NCI-H446 (cell line): ENCODE measurements at regions not wholly inside any gene's neighbourhood (a gene's known extent, or its start where the extent isn't known, plus 50 kb on each side); places are given as distances from the start of the nearest gene placed in this dataset.
"Not testable (repeated sequence)": the region's sequence is repeated elsewhere in the genome, so short reads cannot be mapped to it uniquely, and the experiment has no call there.

ENCODE experiments used
- DNase-seq, 2 experiments: peaks; one replicate each; lab custom pipeline; 2025; lab: John Stamatoyannopoulos, UW

- no peak for DNase-seq
These were observed 246.9 kb downstream of the CYLC2 start for GRCh38 chr9:103242025-103242424.

- DNase-seq, result no peak
These were observed 247.4 kb downstream of the CYLC2 start for GRCh38 chr9:103242486-103242885.

GRCh38 chr9:103243553-103243952 is 248.4 kb downstream of the CYLC2 start:
- DNase-seq, result no peak

DNA sequence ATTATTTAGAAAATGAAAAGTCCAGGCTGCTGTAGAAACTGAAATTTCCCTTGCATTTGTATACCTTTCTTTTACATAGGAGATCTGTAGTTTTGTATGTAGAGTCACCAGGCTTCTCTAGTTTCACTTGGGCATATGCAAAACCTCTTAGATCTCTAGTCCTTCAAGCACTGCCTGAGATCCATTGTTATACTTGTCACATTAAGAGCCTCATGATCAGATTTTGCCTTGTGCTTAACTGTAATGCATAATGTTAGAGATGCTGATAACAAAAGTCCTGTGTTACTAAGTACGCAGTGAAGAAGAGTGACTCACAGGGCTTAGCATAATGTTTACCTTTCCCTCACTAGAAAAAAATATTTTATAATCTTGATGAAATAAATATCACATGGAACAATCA is 250.2 kb downstream of the CYLC2 start:
- DNase-seq, result no peak

GRCh38 chr9:103261951-103262350 is 266.8 kb downstream of the CYLC2 start:
- no peak for DNase-seq

DNA sequence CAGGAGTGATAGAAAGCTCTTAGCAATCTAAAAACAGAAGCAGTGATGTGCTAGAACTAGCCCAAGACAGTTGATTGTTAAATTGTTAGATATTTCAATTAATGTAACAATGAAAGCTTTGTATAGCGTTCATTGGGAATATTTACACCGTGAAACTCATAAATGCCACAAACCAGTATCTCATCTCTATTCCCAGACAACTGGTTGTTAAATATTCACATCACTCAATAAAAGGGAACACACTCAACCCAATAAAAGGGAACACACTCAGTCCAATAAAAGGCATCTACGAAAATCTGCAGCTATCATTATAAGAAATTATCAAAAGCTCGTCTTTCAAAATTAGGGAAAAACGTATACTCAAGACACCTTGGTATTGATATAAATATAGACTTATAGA is 270.9 kb downstream of the CYLC2 start:
- DNase-seq, result no peak

DNA sequence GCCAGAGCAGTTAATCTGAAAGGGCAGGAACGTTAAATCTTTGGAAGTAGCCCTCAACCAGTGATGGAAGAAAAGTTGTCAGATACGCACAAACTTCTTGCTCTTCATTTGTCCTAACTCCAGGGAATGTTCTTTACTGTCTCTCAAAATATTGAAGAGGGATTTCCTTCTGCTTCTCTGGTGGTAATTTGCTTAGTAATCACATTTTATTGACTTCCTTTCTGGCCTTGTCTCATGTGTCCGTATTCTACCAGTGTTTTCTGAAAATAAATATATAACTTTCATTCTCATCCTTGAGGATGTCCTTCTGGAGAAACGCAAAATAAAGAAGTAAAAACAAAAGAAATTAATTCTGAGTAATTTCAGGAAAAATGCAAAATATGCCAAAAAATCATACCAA is 282.1 kb downstream of the CYLC2 start:
- DNase-seq, result no peak

DNA sequence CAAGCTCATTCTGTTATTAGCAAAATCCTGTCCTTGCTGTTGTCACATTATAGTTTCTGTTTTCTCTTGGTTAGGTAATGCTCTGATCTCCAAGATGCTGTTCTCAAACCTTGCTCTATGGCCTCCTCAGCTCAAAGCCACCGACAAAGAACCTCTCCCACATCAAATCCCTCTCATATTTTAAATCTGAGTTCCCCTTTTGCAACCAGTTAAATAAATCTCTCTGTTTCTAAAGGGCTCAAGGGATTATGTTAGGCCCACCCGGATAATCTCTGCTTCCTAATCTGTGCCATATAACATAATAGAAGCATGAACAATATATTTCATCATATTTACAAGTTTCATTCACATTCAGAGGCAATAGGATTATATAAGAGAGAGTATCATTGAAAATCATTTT is 286.0 kb downstream of the CYLC2 start:
- no peak for DNase-seq

- no peak for DNase-seq
These were observed 292.2 kb downstream of the CYLC2 start for GRCh38 chr9:103287361-103287760.

GRCh38 chr9:103296189-103296588 is 301.1 kb downstream of the CYLC2 start:
- DNase-seq, result no peak

GRCh38 chr9:103301051-103301450 is 305.9 kb downstream of the CYLC2 start:
- DNase-seq, result no peak

- DNase-seq, result no peak
These were observed 309.7 kb downstream of the CYLC2 start for GRCh38 chr9:103304797-103305196.

- DNase-seq, result no peak
These were observed 324.8 kb downstream of the CYLC2 start for GRCh38 chr9:103319979-103320378.

DNA sequence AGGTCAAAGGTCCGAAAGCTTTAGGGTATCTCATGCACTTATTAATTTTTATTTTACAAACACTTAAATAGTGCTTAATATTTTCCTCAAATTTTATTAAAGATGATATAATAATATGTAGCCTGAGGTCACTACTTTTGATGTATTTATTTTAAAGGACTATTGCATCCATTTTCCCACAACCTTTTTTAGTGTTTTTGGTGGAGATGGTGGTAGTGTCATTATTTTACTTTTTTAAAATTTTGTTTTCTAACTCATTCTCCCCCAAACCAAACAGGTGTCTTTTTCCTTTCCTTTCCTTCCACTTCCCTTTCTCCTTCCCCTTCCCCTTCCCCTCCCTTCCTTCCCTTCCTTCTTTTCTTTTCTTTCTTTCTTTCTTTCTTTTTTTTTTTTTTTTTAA is 328.6 kb downstream of the CYLC2 start:
- no peak for DNase-seq

- no peak for DNase-seq
These were observed 340.3 kb downstream of the CYLC2 start for GRCh38 chr9:103335461-103335860.

- DNase-seq, result no peak
These were observed 359.9 kb downstream of the CYLC2 start for GRCh38 chr9:103355000-103355399.

DNA sequence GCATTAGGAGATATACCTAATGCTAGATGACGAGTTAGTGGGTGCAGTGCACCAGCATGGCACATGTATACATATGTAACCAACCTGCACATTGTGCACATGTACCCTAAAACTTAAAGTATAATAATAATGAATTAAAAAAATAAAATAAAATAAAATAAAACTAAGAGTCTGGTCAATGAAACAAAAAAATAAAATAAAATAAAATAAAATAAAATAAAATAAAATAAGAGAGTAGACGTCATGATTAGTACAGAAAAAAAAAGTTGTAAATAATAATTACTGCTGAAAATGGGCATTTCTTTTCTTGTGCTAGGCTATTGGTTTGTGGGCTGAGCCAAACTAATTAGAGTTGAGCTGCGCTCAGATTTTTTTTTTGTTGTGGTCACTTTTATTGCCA is 362.8 kb downstream of the CYLC2 start:
- DNase-seq, result not testable (repeated sequence)

GRCh38 chr9:103361906-103362305 is 366.8 kb downstream of the CYLC2 start:
- no peak for DNase-seq

DNA sequence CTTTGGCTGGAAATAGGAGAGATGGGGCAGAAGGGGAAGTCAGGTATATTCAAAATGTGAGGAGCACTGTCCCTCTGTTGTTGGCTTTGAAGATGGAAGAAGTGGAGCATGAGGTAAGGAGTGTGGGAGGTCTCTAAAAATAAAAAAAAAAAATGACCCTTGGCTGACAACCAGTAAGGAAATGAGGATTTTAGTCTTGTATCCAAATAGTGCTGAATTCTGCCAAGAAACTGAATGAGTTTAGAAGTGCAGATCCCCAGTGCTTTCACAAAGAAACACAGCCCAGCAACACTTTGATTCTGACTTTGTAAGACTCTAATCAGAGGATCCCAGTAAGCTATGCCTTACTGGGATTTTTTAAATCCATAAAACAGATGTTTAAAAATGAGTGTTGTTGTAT is 367.9 kb downstream of the CYLC2 start:
- DNase-seq, result no peak

DNA sequence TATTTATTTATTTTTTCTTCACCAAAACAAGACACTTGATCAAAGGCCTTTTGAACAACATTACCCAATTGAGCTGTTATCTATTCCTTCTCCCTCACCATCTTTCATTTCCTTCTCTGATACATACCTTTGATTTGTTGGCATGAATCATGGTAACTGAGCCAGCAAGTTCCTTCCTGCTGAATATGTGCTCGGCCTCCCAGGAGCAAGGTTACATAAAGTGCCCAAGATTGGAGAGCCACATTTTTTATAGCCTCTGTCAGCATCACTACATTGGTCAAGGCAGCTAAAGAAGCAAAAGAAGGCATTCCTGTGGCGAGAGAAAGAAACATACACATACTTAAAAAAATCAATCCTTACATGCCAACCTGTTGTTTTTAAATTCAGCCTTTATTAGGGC is 369.6 kb downstream of the CYLC2 start:
- no peak for DNase-seq

- no peak for DNase-seq
These were observed 376.0 kb downstream of the CYLC2 start for GRCh38 chr9:103371152-103371551.

DNA sequence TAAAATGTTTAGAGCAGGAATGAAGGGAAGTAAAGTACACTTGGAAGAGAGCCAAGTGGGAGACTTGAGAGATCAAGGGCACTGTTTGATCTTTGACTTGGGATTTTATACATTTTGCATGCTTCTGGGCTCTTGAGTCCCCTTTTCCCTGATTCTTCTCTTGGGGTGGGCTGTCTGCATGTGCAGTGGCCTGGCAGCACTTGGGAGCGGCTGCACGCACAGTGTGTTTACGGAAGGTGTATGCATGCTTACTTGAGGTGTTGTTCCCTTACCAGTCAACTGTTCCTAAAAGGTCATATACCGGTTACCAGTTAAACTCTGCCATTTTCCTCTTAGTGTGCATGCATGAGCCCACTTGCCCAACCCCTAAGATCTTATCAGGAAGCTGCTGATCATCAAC is 377.7 kb downstream of the CYLC2 start:
- DNase-seq, result no peak

- DNase-seq, result no peak
These were observed 382.5 kb downstream of the CYLC2 start for GRCh38 chr9:103377667-103378066.

DNA sequence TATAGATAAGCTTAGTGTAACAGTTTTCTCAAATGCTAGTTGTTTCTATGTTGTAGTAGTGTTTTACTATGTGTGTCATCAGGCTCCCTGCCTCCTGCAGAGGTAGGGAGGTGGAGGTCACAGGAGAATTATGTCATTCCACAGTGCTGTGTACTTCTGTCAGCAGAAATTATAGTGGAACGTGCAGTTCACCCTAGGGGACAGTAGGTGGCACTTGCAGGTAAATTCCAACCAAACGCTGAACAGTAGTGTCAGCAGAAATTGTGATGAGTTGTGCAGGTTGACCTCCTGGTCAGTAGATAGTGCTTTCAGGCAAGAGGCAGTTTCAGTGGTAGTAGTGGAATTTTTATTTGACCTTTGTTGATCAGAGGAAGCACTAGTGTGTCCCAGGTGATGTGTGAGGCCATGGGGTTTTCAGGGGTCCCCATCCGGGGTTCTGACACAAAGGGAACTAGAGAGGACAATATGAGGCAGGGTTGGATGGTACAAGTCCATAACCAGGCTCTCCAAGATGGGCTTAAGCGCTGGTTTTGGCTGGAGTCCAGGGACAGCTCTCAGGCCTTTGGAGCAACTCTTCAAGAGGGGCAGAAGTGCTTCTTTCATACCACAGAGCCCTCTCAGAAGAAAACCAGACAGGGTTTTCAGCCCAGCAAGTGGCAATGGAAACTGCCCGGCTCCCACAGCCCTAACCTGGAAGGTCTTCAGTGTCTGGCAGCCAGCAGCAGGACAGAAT is 402.9 kb downstream of the CYLC2 start:
- DNase-seq, result peak in 1 of 2 experiments; percentile 36
